Neutrophil (primary cell): ENCODE measurements at regions not wholly inside any gene's neighbourhood (a gene's known extent, or its start where the extent isn't known, plus 50 kb on each side); places are given as distances from the start of the nearest gene placed in this dataset.

ENCODE experiments used
- H3K27ac ChIP-seq: fragments of 200-600 bp; sonication (generic); 2 replicates; pipeline ENCODE4 v1.5.1; 2016; ENCODE audit warnings: mild to moderate bottlenecking, moderate library complexity
- H3K27me3 ChIP-seq: fragments of 200-600 bp; sonication (generic); 2 replicates; pipeline ENCODE4 v1.6.0; 2016; ENCODE audit warnings: mild to moderate bottlenecking
- H3K36me3 ChIP-seq: fragments of 200-600 bp; sonication (generic); 2 replicates; pipeline ENCODE4 v1.5.1; 2017
- H3K4me1 ChIP-seq, 2 experiments: fragments of 200-600 bp in 1 of 2; sonication (generic) in 1 of 2; 1 replicate in 1 of 2; 2 replicates in 1 of 2; pipeline versions ENCODE4 v1.5.1 to v1.6.1; 2013 to 2016; ENCODE audit warnings: low read depth in 1 of 2, low read length in 1 of 2, mild to moderate bottlenecking in 1 of 2, moderate library complexity in 1 of 2; ENCODE audit not compliant: control insufficient read depth in 1 of 2, insufficient read depth in 1 of 2
- H3K4me3 ChIP-seq, 2 experiments: fragments of 200-600 bp in 1 of 2; sonication (generic) in 1 of 2; 1 replicate in 1 of 2; 2 replicates in 1 of 2; pipeline ENCODE4 v1.5.1; 2013 to 2016; ENCODE audit warnings: low read depth in 1 of 2, low read length in 1 of 2, mild to moderate bottlenecking in 1 of 2, moderate library complexity in 1 of 2
- H3K9me3 ChIP-seq: fragments of 200-600 bp; sonication (generic); 2 replicates; pipeline ENCODE4 v1.5.1; 2016
- CTCF ChIP-seq: fragments of 200-600 bp; sonication (generic); IDR thresholded peaks from 2 replicates; pipeline ENCODE4 v1.5.1; 2016; ENCODE audit warnings: antibody characterized with exemption

GRCh38 chr3:94525043-94525442 lies 462.2 kb downstream of the NSUN3 start:
- no peak for TF ChIP-seq CTCF

DNA sequence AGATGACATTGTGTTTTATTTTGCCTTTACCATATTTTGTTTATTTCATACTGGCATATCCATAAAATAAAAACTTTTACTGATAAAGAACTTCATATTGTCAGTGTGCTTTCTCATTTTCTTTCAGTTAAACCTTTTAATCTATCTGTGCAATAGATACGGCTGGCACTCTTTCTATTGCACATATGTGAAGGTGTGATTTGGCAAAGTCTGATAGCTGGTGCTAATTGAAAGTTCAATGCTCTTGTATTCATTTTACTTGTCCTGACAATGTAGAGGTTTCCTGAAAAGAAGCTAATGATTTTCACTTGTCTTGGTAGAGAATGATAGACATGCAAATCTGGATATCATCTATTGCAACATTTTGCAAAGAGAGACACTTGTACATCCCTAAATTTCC lies 467.0 kb downstream of the NSUN3 start:
- Histone ChIP-seq H3K27me3 (no peaks in the 10 kb centered on the region), H3K9me3 (no peaks in the 10 kb centered on the region), H3K27ac (no peak overlapping the region), H3K4me1 (no peaks in the 10 kb centered on the region), H3K36me3 (no peaks in the 10 kb centered on the region), H3K4me3 (no peak overlapping the region)
- no peak for TF ChIP-seq CTCF

More at GRCh38 chr3:94525043-94525442, 462.2 kb downstream of the NSUN3 start:
- no peaks in the 10 kb centered on the region for H3K4me1 ChIP-seq
- H3K27ac ChIP-seq, result no peak overlapping the region
- H3K9me3 ChIP-seq, result no peaks in the 10 kb centered on the region
- H3K36me3 ChIP-seq, result no peaks in the 10 kb centered on the region
- H3K4me3 ChIP-seq, result no peak overlapping the region
- H3K27me3 ChIP-seq, result no peaks in the 10 kb centered on the region

DNA sequence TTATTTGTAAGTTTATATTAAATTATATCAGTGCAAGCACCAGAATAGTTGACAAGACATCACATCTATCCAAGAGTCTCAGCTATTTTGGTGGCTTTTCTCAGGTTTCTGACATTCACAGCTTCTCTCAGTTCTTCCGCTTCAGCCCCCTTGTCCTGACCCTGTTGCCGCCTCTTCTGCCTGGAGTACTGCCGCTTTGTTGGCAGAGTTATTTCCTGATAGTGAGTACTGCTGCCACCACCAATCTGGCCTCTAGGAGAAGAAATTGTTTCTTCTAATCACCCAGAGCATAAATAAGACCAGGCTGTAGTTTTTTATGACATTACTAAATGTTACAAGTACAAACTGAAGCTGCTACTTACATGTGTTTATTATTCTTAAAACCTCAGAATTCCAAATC lies 470.1 kb downstream of the NSUN3 start:
- H3K4me1 ChIP-seq, result no peaks in the 10 kb centered on the region
- TF ChIP-seq CTCF, result no peak
- no peaks in the 10 kb centered on the region for H3K36me3 ChIP-seq
- H3K27ac ChIP-seq, result no peak overlapping the region
- H3K27me3 ChIP-seq, result no peaks in the 10 kb centered on the region
- H3K9me3 ChIP-seq, result no peaks in the 10 kb centered on the region
- no peak overlapping the region for H3K4me3 ChIP-seq

DNA sequence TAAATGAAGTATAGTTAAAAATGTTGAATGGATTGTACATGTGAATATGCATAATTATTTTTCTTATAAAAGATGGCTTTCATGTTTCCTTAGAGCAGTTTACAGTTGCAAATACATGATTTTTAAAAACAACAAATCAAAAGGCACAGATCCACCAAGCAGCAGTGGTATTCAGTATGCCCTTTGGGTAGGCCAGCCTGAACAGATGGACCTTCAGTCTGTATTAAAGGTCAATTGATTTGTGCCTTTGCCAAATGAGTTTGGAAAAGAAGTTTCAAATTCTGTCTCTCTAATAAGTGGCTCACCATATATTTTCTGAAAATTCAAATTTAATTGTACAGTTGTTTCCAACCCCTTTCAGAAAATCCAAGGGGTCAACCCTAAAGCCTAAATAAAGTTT lies 477.1 kb downstream of the NSUN3 start:
- Histone ChIP-seq H3K27me3 (no peaks in the 10 kb centered on the region), H3K4me3 (no peak overlapping the region)
- no peak for TF ChIP-seq CTCF

DNA sequence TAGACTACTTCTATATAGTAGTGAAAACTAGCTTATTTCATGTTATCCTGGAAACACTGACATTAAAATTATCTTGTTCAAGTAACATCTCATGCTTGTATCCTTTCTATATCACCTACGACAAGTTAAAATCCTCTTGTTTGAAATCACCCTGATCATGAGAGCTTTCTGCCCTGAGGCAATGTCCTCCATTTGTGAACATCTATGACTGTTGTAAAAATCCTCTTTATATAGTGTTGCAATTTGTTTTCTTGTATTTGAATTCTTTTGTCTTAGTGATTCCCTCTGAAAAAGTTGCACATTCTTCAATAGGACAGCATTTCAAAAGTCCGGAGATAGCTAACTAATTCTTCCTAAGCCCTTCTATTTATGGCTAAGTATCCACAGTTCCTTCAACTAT lies 480.3 kb downstream of the NSUN3 start:
- Histone ChIP-seq H3K4me1 (no peaks in the 10 kb centered on the region), H3K4me3 (no peak overlapping the region), H3K36me3 (no peaks in the 10 kb centered on the region), H3K9me3 (no peaks in the 10 kb centered on the region), H3K27me3 (no peaks in the 10 kb centered on the region), H3K27ac (no peak overlapping the region)
- TF ChIP-seq CTCF, result no peak

More for the DNA sequence above, 477.1 kb downstream of the NSUN3 start:
- H3K4me1 ChIP-seq, result no peaks in the 10 kb centered on the region
- no peaks in the 10 kb centered on the region for H3K9me3 ChIP-seq
- no peaks in the 10 kb centered on the region for H3K36me3 ChIP-seq
- H3K27ac ChIP-seq, result no peak overlapping the region
